ENCODE measurements at regions not wholly inside any gene's neighbourhood (a gene's known extent, or its start where the extent isn't known, plus 50 kb on each side); places are given as distances from the start of the nearest gene placed in this dataset.

DNA sequence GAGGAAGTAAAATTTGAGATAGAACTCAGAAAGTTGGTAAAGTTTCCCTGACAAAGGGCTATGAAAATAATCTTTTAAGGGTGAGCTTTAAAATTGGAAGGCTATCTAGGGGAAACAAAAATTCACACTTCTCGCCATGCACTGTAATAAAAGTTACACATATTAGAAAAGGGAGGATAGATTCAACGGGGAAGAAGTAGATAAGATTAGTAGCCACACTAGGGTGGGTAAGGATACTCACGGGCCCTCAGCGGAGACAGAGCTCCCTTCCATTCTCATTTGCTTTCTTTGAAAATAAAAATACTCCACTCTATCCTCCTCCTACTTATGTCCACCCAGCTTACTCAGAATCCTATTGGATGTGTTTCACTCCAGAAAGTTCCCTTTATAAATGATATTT, 691.3 kb upstream of the NR2F2 start:
- Mint-ChIP-seq H3K27me3 (ENCODE audit: low read depth in 3 of 3) (peaks cover 3 to 9% (median 3%) of the 10 kb centered on the region in 3 donors), H3K9me3 (peaks cover 0 to 2% (median 0%) of the 10 kb centered on the region in 6 donors), H3K36me3 (no peaks in the 10 kb centered on the region), H3K27ac (no peak overlapping the region), H3K4me1 (no peaks in the 10 kb centered on the region), H3K4me3 (no peak overlapping the region)
- no peak for DNase-seq

DNA sequence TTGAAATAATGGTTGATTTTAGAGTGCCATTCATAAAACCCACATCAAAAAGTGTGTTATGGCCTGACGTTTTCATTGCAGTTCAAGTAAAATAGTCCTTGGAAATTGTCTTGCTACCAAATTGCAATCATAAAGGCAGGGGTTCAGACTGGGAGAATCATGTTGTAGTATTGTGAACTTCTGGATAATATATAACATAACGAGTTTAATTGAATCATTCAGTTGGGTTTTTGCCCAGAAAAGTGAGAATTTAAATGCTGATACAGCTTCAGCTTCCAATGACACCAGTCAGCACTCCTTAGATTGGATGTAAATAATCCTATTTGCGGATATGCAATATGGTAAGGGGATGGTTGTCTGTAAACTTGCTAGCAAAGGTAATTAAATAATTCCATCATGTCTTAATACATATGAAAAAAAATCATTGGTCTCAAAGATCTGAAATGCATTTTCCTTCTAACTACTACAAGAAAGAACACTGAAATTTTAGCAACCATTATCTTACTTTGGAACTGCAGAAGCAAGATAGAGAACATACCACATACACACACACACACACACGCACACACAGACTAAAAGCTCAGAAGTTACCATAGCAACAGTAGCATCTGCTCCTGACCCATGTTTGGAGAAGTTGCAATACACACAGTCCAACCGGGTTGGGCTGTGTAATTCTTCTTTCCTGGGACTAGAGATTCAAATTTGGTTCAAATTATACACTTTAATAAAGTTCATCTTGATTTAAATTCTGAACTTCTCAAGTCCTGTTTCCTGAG, 686.2 kb upstream of the NR2F2 start:
- no peaks in the 10 kb centered on the region for H3K4me1 Mint-ChIP-seq
- peaks cover 3 to 11% (median 3%) of the 10 kb centered on the region in 3 donors for H3K27me3 Mint-ChIP-seq (ENCODE audit: low read depth in 3 of 3)
- no peaks in the 10 kb centered on the region for H3K36me3 Mint-ChIP-seq
- H3K9me3 Mint-ChIP-seq: peaks cover 0 to 6% (median 0%) of the 10 kb centered on the region in 6 donors
- DNase-seq: no peak
- no peak overlapping the region for H3K4me3 Mint-ChIP-seq
- H3K27ac Mint-ChIP-seq: no peak overlapping the region

DNA sequence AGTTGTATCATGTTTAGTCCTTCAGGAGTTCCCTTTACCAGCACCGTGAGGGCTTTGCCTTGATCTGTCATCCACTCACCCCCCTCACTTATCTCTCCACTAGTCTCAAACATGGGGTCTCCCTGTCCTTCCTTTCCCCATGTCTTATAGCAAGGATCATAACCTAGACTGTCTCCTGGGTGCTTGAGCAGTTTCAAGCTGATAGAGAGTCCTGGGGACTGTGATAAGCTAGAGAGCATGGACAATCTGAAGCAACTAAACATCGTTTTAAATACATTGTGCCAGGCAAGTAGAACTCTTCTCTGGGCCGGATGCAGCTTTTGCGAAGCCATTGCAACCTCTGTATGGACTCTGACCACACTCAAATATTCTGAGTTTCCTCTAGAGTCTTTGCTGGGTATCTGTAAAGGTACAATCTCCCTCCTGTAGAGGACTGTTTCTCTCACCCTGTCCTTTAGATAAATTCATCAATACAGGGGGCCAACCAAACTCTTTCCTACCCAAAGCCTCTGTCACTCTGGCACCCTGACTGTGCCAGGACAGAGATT, 684.6 kb upstream of the NR2F2 start:
- DNase-seq: no peak
- peaks cover 2 to 12% (median 4%) of the 10 kb centered on the region in 3 donors for H3K27me3 Mint-ChIP-seq (ENCODE audit: low read depth in 3 of 3)
- H3K9me3 Mint-ChIP-seq: peaks cover 0 to 6% (median 0%) of the 10 kb centered on the region in 6 donors
- no peak overlapping the region for H3K4me3 Mint-ChIP-seq
- no peaks in the 10 kb centered on the region for H3K4me1 Mint-ChIP-seq
- no peak overlapping the region for H3K27ac Mint-ChIP-seq
- no peaks in the 10 kb centered on the region for H3K36me3 Mint-ChIP-seq

DNA sequence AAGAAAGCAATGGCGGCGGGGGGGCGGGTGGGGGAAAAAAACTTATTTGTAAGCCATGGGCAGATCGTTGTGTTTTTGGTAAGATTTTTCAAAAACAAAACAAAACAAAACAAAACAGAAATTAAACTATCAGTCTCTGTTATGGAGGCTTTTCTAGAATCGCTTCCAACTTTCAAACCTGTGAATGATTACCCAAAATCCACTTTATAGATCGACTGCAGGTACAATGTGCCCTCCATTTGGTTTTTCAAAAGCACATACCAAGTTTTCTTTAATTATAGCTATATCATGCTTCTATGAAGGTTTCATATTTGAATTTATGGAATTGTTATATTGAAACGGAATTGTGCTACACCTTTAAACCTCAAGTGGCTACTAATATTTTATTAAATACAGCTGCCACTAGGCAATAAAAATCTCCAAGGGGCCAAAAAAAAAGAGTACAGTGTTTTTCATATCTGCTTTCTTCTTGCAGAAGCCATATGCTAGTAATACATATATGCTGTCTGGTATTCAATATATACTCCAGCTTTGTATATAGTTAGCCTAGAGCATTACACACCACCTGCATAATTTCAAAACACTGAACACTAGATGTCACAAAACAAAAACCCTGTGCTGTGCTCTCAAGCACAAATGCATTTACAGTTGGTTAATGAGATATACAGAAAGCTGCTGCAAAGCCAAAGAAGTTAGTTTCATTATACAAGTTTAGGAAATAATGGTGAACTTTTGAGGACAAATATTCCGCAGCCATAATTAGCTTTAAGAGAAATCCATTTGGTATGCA, 683.8 kb upstream of the NR2F2 start:
- Mint-ChIP-seq H3K9me3 (peaks cover 0 to 6% (median 0%) of the 10 kb centered on the region in 6 donors), H3K27ac (no peak overlapping the region), H3K4me1 (no peaks in the 10 kb centered on the region), H3K27me3 (ENCODE audit: low read depth in 3 of 3) (peaks cover 0 to 7% (median 4%) of the 10 kb centered on the region in 3 donors), H3K4me3 (no peak overlapping the region), H3K36me3 (no peaks in the 10 kb centered on the region)
- no peak for DNase-seq

DNA sequence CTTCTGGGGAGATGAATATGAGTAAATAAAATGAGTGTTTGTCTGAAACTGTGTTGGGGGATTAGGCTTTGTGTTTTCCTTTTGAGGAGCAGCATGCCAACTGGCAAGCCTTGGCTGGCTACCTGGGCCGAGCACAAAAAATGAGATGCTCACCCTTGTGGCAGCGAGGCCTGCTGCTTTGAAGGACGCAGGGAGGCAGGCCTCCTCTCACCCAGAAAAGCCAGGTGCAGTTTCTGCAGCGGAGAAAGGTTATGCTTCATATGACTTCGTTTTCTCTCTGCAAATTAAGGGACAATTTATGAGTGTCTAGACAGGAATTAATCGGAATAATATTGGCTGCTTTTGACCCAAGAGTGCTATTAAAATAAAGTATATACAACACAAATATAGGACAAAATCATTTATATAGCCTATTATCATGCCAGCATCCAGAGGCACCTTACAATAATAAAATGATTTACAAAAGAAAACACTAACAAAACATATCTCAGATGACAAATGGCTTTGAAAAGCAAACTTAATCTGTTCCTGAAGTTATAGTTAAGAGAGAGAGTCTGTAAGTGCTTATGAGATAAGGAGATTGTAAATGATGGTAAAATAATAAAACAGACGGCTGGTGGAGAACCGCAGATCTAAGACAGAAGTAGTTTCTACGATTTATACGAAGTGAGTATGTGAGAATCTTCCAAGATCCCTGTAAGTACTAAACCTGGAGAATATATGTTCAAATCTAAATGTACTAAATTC, 682.8 kb upstream of the NR2F2 start:
- H3K9me3 Mint-ChIP-seq: peaks cover 0 to 6% (median 0%) of the 10 kb centered on the region in 6 donors
- peaks cover 2 to 7% (median 5%) of the 10 kb centered on the region in 3 donors for H3K27me3 Mint-ChIP-seq (ENCODE audit: low read depth in 3 of 3)
- DNase-seq: no peak
- no peaks in the 10 kb centered on the region for H3K4me1 Mint-ChIP-seq
- H3K27ac Mint-ChIP-seq: no peak overlapping the region
- H3K36me3 Mint-ChIP-seq: no peaks in the 10 kb centered on the region
- no peak overlapping the region for H3K4me3 Mint-ChIP-seq

DNA sequence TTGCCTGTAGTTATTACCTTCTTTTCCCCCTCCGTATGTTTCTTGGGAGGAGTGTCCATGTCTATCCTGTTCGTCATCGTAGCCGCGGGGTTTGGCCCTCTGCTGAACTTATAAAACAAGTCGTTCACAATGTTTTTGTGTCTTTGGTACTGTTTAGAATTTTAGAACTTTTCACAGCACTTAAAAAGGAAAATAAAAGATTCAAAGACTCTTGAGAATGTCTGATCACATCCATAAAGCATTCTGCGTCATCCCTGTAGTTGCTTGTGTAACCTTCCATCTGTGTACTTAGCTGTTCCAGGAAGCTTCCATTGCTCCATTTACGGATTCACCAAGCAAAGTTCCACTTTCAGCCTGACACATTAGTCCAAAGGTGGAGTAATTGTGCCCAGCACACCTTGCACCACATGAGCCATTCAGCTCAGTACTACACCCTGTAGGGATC, 677.1 kb upstream of the NR2F2 start:
- H3K9me3 Mint-ChIP-seq: no peaks in the 10 kb centered on the region
- no peak for DNase-seq
- H3K4me1 Mint-ChIP-seq: no peaks in the 10 kb centered on the region

DNA sequence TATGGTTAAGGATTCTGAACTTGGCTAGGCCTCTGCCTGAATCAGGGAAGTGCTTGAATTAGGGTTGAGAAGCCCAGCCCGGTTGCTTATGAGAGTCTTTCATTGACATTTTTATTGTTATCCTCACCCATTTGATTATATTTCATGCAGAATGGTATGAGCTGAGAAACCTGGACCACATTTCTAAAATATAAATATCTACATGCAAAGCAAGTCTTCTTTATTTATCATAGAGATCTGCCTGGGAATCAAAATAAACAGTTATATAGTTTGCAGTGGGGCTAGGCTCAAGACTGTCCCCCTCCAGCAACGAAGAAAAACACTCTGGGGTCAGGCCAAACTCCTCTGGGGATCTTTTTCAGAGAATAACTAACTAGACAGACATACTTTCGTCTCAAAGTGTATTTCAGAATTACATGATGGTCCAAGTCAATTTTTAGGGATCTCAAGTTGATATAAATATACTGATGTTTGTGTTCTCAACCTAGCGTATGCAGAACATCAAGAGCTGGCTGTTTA, 675.4 kb upstream of the NR2F2 start:
- no peak overlapping the region for H3K27ac Mint-ChIP-seq
- H3K4me1 Mint-ChIP-seq: no peaks in the 10 kb centered on the region
- peaks cover 2 to 8% (median 7%) of the 10 kb centered on the region in 3 donors for H3K27me3 Mint-ChIP-seq (ENCODE audit: low read depth in 3 of 3)
- H3K4me3 Mint-ChIP-seq: no peak overlapping the region
- no peaks in the 10 kb centered on the region for H3K36me3 Mint-ChIP-seq
- no peaks in the 10 kb centered on the region for H3K9me3 Mint-ChIP-seq
- DNase-seq: no peak

More for the DNA sequence above, 677.1 kb upstream of the NR2F2 start:
- Mint-ChIP-seq H3K27ac (no peak overlapping the region), H3K36me3 (no peaks in the 10 kb centered on the region), H3K4me3 (no peak overlapping the region), H3K27me3 (ENCODE audit: low read depth in 3 of 3) (peaks cover 2 to 7% (median 2%) of the 10 kb centered on the region in 3 donors)

DNA sequence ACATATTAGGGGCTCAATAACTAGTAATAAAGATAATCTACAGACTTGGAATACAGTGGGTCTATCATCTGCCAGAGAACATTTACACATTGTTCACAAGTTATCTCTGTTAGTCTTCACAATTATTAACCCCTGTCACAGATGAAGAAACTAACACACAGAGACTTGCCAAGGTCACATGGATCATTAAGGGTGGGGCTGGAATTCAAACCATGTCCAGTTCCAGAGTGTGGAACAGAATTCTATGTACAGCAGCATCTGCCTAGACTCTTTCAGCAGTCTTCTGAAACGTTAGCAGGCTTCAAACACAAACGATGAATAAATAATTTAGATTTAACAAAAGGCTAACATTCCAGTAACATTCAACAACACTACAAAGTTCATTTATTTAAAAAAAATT, 673.9 kb upstream of the NR2F2 start:
- Mint-ChIP-seq H3K4me3 (no peak overlapping the region), H3K27ac (no peak overlapping the region), H3K9me3 (no peaks in the 10 kb centered on the region), H3K27me3 (ENCODE audit: low read depth in 3 of 3) (peaks cover 0 to 9% (median 6%) of the 10 kb centered on the region in 3 donors), H3K4me1 (no peaks in the 10 kb centered on the region), H3K36me3 (no peaks in the 10 kb centered on the region)
- no peak for DNase-seq

DNA sequence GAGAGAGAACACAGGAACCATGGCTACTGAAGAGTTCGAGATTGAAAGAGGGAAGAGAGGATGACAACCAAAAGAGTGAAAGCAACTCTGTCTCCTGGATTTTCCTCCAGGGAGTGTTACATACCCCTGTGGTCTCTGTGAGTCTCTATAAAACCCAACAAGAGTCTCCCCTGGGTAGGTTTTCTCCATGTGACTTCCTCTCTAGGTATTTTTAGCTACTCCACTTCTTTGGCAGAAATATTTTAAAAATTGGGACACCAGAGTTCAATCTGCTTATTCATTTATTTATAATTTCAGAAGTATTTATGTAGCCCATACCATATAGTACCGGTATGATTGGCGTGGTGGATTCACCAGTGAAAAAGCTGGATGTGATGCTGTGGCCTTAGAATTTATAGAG, 671.7 kb upstream of the NR2F2 start:
- H3K27ac Mint-ChIP-seq: no peak overlapping the region
- H3K4me1 Mint-ChIP-seq: no peaks in the 10 kb centered on the region
- no peak for DNase-seq
- peaks cover 1 to 8% (median 4%) of the 10 kb centered on the region in 3 donors for H3K27me3 Mint-ChIP-seq (ENCODE audit: low read depth in 3 of 3)
- H3K36me3 Mint-ChIP-seq: no peaks in the 10 kb centered on the region
- no peaks in the 10 kb centered on the region for H3K9me3 Mint-ChIP-seq
- no peak overlapping the region for H3K4me3 Mint-ChIP-seq

DNA sequence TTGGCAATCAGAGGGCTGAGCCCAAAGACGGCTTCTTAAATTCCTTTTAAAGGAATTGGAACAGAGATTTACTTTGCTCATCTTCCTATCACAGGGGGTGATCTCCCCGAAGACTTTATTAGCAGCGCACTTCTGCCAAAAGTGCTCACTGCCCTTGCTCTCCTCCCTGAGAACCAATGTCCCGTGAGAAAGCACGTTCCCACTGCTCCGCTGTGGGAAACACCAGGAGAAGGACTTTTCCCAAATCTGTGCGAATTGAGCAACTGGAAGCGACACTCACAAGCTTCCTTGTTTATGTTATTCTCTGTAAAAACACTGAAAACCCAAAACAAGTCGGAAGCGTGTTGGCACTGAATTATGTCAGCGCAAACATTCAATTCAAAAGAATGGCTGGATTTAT, 670.8 kb upstream of the NR2F2 start:
- Mint-ChIP-seq H3K27me3 (ENCODE audit: low read depth in 3 of 3) (peaks cover 1 to 8% (median 4%) of the 10 kb centered on the region in 3 donors), H3K4me3 (no peak overlapping the region), H3K36me3 (no peaks in the 10 kb centered on the region), H3K27ac (no peak overlapping the region), H3K9me3 (no peaks in the 10 kb centered on the region), H3K4me1 (no peaks in the 10 kb centered on the region)
- DNase-seq: no peak

DNA sequence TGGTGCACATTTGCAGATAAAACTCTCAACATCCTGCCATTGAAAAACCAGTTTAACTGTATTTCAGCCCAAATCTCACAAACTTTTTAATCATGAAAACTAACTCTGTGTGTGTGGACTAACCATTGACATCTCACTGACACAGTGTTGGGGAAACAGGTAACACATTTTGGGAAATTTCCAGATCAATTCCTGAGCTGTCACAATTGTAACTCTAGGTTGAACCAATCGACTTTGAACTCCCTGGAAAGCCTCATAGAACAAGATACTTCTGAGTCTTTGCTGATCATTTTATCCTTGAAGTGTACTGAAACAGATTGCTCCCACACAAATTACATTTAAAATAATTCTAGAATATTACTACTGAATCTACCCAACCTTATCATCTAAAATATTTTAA, 667.9 kb upstream of the NR2F2 start:
- Mint-ChIP-seq H3K4me1 (no peaks in the 10 kb centered on the region), H3K9me3 (no peaks in the 10 kb centered on the region), H3K27ac (no peak overlapping the region), H3K27me3 (ENCODE audit: low read depth in 3 of 3) (peaks cover 1 to 9% (median 5%) of the 10 kb centered on the region in 3 donors), H3K4me3 (no peak overlapping the region), H3K36me3 (no peaks in the 10 kb centered on the region)
- DNase-seq: no peak

DNA sequence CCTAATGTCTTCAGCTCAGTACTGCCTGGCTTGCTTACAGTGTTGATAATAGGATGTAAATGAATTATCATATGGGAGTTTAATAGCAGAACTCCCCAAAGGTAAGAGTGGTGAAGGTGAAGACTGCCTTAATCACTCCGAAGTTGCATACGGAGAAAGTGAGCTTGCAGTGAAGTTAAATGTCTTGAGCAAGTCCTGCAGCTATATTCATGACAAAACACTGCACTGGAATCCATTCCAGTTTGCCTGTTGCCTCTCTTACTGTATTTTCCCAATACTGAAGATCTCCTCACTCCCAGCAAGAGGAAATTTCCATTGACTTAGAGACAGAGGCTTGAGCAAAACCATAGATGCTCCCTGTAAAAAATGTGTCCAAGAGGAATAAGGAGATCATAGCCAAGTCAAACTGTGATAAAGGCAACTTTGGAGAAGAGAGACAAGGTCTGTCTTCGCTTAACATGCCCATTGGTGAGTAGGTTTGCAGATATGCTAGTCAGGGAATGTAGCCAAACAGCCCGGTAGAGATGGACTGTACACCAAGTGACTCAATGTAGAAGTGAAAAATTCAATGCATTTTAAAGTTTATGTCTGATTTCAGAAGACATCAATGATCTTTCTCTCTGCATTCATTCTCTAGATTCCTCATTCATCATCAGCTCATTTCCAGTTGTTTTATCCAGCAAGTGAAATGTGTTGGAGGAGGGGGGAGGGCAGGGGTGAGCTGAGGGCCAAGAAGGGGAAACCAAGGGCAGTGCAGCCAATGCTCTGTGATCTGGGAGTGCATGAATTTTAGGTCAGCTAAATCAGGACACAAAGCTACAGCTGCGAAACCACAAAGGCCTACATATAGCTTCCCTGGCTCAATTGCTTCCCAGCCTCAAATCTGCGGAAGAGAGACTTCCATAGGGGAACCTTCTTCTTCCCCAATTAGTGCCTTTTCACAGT, 667.1 kb upstream of the NR2F2 start:
- DNase-seq: no peak
- Mint-ChIP-seq H3K36me3 (no peaks in the 10 kb centered on the region), H3K27ac (no peak overlapping the region), H3K4me3 (no peak overlapping the region), H3K27me3 (ENCODE audit: low read depth in 3 of 3) (peaks cover 5 to 13% (median 5%) of the 10 kb centered on the region in 3 donors), H3K4me1 (peaks cover 0 to 2% of the 10 kb centered on the region in 2 donors), H3K9me3 (no peaks in the 10 kb centered on the region)

Data from immature natural killer cell (primary cell).